A549 (cell line): ENCODE measurements at regions not wholly inside any gene's neighbourhood (a gene's known extent, or its start where the extent isn't known, plus 50 kb on each side); places are given as distances from the start of the nearest gene placed in this dataset.

Experiments
- ATAC-seq, 2 experiments: fragments of 200-7000 bp in 1 of 2; fragments of >200 bp in 1 of 2; cut with Nextera tagmentation in 1 of 2; cut with Tn5 transposase in 1 of 2; 3 replicates each; pipeline versions ENCODE4 v1.8.0 to v1.9.1; 2018 to 2020; ENCODE audit warnings: mild to moderate bottlenecking in 1 of 2, moderate library complexity in 1 of 2
- CTCF ChIA-PET: fragments of 300-600 bp; sonication (Branson Sonifier 250); formaldehyde crosslinking; extraction: SDS; loops from one replicate; lab custom pipeline; 2021; ENCODE audit warnings: antibody characterized with exemption, inconsistent platforms; lab: Yijun Ruan, JAX
- POLR2A ChIA-PET: fragments of 350-600 bp; formaldehyde crosslinking; extraction: SDS; loops from one replicate; lab custom pipeline; 2021; ENCODE audit warnings: antibody characterized with exemption, inconsistent platforms; lab: Yijun Ruan, JAX
- DNase-seq, 2 experiments: peaks; one replicate each; pipeline versions ENCODE4 v3.0.0 to v3.0.0-alpha.2; 2011 to 2016; ENCODE audit warnings: low read depth in 1 of 2, low spot score in 1 of 2
- FAIRE-seq: peaks from 2 replicates; lab custom pipeline; 2011; peaks lifted over from hg19 to GRCh38; lab: Jason Lieb, UNC
- H3K27ac ChIP-seq, 2 experiments: fragments of >200 bp; sonication (Bioruptor Twin); formaldehyde crosslinking; 3 replicates each; pipeline ENCODE4 v1.5.1; 2016 to 2017
- H3K4me1 ChIP-seq: fragments of >200 bp; sonication (Bioruptor Twin); formaldehyde crosslinking; 3 replicates; pipeline ENCODE4 v1.6.1; 2016
- H3K4me2 ChIP-seq: fragments of >200 bp; sonication (Bioruptor Twin); formaldehyde crosslinking; 3 replicates; pipeline ENCODE4 v1.6.1; 2016
- H3K4me3 ChIP-seq: fragments of >200 bp; sonication (Bioruptor Twin); formaldehyde crosslinking; 3 replicates; pipeline ENCODE4 v1.5.1; 2016
- H3K9me3 ChIP-seq: fragments of >200 bp; sonication (Bioruptor Twin); formaldehyde crosslinking; 3 replicates; pipeline ENCODE4 v1.6.1; 2016
- CBX2 ChIP-seq: fragments of 200-600 bp; sonication (generic); IDR thresholded peaks from 2 replicates; pipeline ENCODE4 v1.6.1; 2016; ENCODE audit warnings: low read depth, mild to moderate bottlenecking, borderline replicate concordance
- CEBPB ChIP-seq, 2 experiments: fragments of >200 bp in 1 of 2; sonication (Bioruptor Twin) in 1 of 2; formaldehyde crosslinking in 1 of 2; IDR thresholded peaks; 2 replicates each; pipeline ENCODE4 v1.6.1; 2012 to 2016
- CHD2 ChIP-seq: fragments of 150-350 bp; IDR thresholded peaks from 2 replicates; pipeline ENCODE4 v1.6.1; 2014; ENCODE audit warnings: low read length; ENCODE audit not compliant: partially characterized antibody
- EHF ChIP-seq: fragments of 250-450 bp; sonication (Bioruptor Pico); IDR thresholded peaks from 2 replicates; pipeline ENCODE4 v1.5.0; 2020; ENCODE audit warnings: mild to moderate bottlenecking
- ELK1 ChIP-seq: fragments of 150-350 bp; IDR thresholded peaks from 2 replicates; pipeline ENCODE4 v1.6.1; 2014; ENCODE audit warnings: low read depth, mild to moderate bottlenecking, low read length
- ESRRA ChIP-seq: fragments of 150-350 bp; IDR thresholded peaks from 2 replicates; pipeline ENCODE4 v1.6.1; 2014; ENCODE audit warnings: mild to moderate bottlenecking, low read length, borderline replicate concordance
- FOSB ChIP-seq: fragments of 250-450 bp; sonication (Bioruptor Pico); IDR thresholded peaks from 2 replicates; pipeline ENCODE4 v1.5.0; 2020; ENCODE audit warnings: mild to moderate bottlenecking, moderate library complexity
- FOXS1 ChIP-seq: fragments of 250-450 bp; sonication (Bioruptor Pico); IDR thresholded peaks from 2 replicates; pipeline ENCODE4 v1.5.0; 2020; ENCODE audit warnings: mild to moderate bottlenecking, moderate library complexity
- GATA3 ChIP-seq: IDR thresholded peaks from 2 replicates; pipeline ENCODE4 v1.6.1; 2012; ENCODE audit warnings: borderline replicate concordance
- HEYL ChIP-seq: fragments of 250-450 bp; sonication (Bioruptor Pico); IDR thresholded peaks from 2 replicates; pipeline ENCODE4 v1.8.0; 2021; ENCODE audit warnings: mild to moderate bottlenecking, moderate library complexity
- HMGXB4 ChIP-seq: fragments of 250-450 bp; sonication (Bioruptor Pico); IDR thresholded peaks from 2 replicates; pipeline ENCODE4 v1.5.0; 2021; ENCODE audit warnings: mild to moderate bottlenecking, moderate library complexity, borderline replicate concordance
- JUN ChIP-seq, 2 experiments: fragments of >200 bp; sonication (Bioruptor Twin); formaldehyde crosslinking; IDR thresholded peaks; 2 replicates in 1 of 2; 3 replicates in 1 of 2; pipeline ENCODE4 v1.6.1; 2016 to 2017
- NPAS2 ChIP-seq: fragments of 250-450 bp; sonication (Bioruptor Pico); IDR thresholded peaks from 2 replicates; pipeline ENCODE4 v1.8.0; 2022; ENCODE audit warnings: mild to moderate bottlenecking, moderate library complexity, borderline replicate concordance
- NR3C1 ChIP-seq: fragments of >200 bp; sonication (Bioruptor Twin); formaldehyde crosslinking; IDR thresholded peaks from 3 replicates; pipeline ENCODE4 v1.6.1; 2017
- POLR2A ChIP-seq: IDR thresholded peaks from 2 replicates; pipeline ENCODE4 v1.6.1; 2012; ENCODE audit warnings: mild to moderate bottlenecking, low read length
- POLR2AphosphoS2 ChIP-seq: conservative IDR thresholded peaks from 2 replicates; pipeline ENCODE4 v1.6.1; 2012; ENCODE audit warnings: low read length, improper control_type of control experiment, inconsistent platforms
- RAD21 ChIP-seq, 2 experiments: fragments of >200 bp in 1 of 2; sonication (Bioruptor Twin) in 1 of 2; formaldehyde crosslinking in 1 of 2; IDR thresholded peaks in 1 of 2; conservative IDR thresholded peaks in 1 of 2; 2 replicates in 1 of 2; 3 replicates in 1 of 2; pipeline ENCODE4 v1.6.1; 2012 to 2018; ENCODE audit warnings: inconsistent platforms in 1 of 2
- REST ChIP-seq: fragments of 200-600 bp; sonication (generic); IDR thresholded peaks from 2 replicates; pipeline ENCODE4 v1.6.1; 2016; ENCODE audit warnings: antibody characterized with exemption, mild to moderate bottlenecking, moderate library complexity
- SREBF2 ChIP-seq: fragments of 450-650 bp; IDR thresholded peaks from 2 replicates; pipeline ENCODE4 v1.6.1; 2014; ENCODE audit warnings: mild to moderate bottlenecking, moderate library complexity
- ZFP36 ChIP-seq: fragments of 450-650 bp; IDR thresholded peaks from 2 replicates; pipeline ENCODE4 v1.6.1; 2014; ENCODE audit warnings: borderline replicate concordance; ENCODE audit not compliant: partially characterized antibody
- ZNF302 ChIP-seq: fragments of 250-450 bp; sonication (Bioruptor Pico); IDR thresholded peaks from 2 replicates; pipeline ENCODE4 v1.9.0; 2021; ENCODE audit warnings: inconsistent platforms, mild to moderate bottlenecking, moderate library complexity
- WGBS: methylation state at CpG from one replicate; pipeline ENCODE4 v1.1.6; 2017; ENCODE audit errors: missing lambda C conversion rate; 5-methylcytosine and 5-hydroxymethylcytosine counted together
- TF ChIP-seq, protein P1 (sequence below): IDR thresholded peaks from 2 replicates; pipeline ENCODE4 v1.6.1; 2012; ENCODE audit warnings: low read depth, borderline replicate concordance
- TF ChIP-seq, protein P2 (sequence below): IDR thresholded peaks from 2 replicates; pipeline ENCODE4 v1.6.1; 2012

DNA sequence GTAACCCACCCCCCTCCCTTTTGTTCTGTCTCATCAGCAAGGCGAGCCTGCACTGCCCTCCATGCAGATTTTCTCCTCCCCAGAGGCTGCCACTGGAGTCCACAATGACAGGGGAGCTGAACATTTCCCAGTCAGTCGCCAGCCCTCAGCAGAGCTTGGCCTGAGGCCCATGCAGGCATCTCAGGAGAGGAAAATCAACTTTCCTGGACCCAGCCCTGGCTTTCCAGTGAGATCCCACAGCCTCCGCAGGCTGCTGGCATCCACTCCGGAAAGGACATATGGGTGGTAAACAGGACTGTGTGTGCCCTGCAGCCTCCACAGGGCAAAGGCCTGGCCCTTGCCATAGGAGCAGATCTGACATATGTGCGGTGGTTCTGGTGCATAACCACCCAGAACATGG, 253.8 kb downstream of the TNS1 start:
- no peak overlapping the region for H3K27ac ChIP-seq
- DNase-seq (no peak), FAIRE-seq (no peak)
- H3K4me1 ChIP-seq, result no peaks in the 10 kb centered on the region
- POLR2A ChIA-PET, result no interaction called here
- TF ChIP-seq, protein P1, sequence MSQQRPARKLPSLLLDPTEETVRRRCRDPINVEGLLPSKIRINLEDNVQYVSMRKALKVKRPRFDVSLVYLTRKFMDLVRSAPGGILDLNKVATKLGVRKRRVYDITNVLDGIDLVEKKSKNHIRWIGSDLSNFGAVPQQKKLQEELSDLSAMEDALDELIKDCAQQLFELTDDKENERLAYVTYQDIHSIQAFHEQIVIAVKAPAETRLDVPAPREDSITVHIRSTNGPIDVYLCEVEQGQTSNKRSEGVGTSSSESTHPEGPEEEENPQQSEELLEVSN, result no peak
- no peak for TF ChIP-seq POLR2A
- TF ChIP-seq RAD21 (conservative IDR thresholded peaks at IDR 0.05 in 1 of 2, IDR thresholded peaks at IDR 0.05 in 1 of 2), result no peak
- no peak for TF ChIP-seq JUN (IDR thresholded peaks at IDR 0.05)
- TF ChIP-seq, protein P2, sequence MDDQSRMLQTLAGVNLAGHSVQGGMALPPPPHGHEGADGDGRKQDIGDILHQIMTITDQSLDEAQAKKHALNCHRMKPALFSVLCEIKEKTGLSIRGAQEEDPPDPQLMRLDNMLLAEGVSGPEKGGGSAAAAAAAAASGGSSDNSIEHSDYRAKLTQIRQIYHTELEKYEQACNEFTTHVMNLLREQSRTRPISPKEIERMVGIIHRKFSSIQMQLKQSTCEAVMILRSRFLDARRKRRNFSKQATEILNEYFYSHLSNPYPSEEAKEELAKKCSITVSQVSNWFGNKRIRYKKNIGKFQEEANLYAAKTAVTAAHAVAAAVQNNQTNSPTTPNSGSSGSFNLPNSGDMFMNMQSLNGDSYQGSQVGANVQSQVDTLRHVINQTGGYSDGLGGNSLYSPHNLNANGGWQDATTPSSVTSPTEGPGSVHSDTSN, result no peak
- TF ChIP-seq ESRRA, result no peak
- no peak for TF ChIP-seq REST
- no peak for TF ChIP-seq GATA3
- TF ChIP-seq NR3C1, result no peak
- no peak for TF ChIP-seq FOXS1
- TF ChIP-seq NPAS2 (CRISPR knock-in tag), result no peak
- TF ChIP-seq ZFP36, result no peak
- no peak for TF ChIP-seq HEYL
- no peak for TF ChIP-seq CHD2
- TF ChIP-seq FOSB (CRISPR knock-in tag), result no peak
- no peak for TF ChIP-seq HMGXB4 (CRISPR knock-in tag)
- TF ChIP-seq, all 56 proteins: peak for 0
- WGBS, result 39% methylated on average over 4 of the region's 5 CpGs
- Histone ChIP-seq H3K4me2 (no peak overlapping the region), H3K4me3 (no peak overlapping the region), H3K9me3 (no peaks in the 10 kb centered on the region)
- CTCF ChIA-PET, result interaction anchor here (0.6 kb wide), 1 partner anchor 37 kb away, joined by 3 read pairs; no protein-coding TSS in a partner anchor
- no peak for ATAC-seq

DNA sequence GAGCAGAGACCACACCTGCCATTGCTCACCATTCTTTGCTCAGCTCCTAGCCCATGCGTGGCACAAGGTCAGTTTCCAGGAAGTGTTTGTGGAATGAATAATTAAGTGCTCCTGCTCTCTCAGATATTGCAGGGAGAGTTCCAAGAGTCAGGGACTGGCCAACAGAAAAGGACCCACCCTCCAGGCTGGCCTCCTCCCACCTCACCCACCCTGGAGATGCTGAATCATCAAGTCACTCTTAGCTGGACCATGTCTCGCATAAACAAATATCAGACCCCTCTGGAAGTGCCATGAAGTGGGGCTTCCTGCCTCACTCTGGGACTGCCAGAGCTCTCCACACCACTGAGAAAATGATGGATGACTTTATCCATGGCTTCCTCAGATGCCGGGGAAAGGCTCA, 256.0 kb downstream of the TNS1 start:
- Histone ChIP-seq H3K4me3 (no peak overlapping the region), H3K4me2 (no peak overlapping the region), H3K4me1 (no peaks in the 10 kb centered on the region), H3K9me3 (no peaks in the 10 kb centered on the region), H3K27ac (no peak overlapping the region)
- POLR2A ChIA-PET, result no interaction called here
- no peak for DNase-seq
- CTCF ChIA-PET, result interaction anchor here (1.5 kb wide), 2 partner anchors 10 to 1064 kb away, joined by 3 to 6 read pairs; no protein-coding TSS in a partner anchor
- no peak for ATAC-seq
- no peak for FAIRE-seq
- TF ChIP-seq ZNF302 (CRISPR knock-in tag) (no peak), CEBPB (IDR thresholded peaks at IDR 0.05) (no peak), CBX2 (no peak), NR3C1 (no peak), ELK1 (no peak), SREBF2 (no peak), EHF (CRISPR knock-in tag) (no peak), NPAS2 (CRISPR knock-in tag) (no peak), POLR2AphosphoS2 (no peak)
- 77% methylated on average over 3 of the region's 3 CpGs for WGBS
